ENCODE measurements at regions not wholly inside any gene's neighbourhood (a gene's known extent, or its start where the extent isn't known, plus 50 kb on each side); places are given as distances from the start of the nearest gene placed in this dataset.
"Not testable (repeated sequence)": the region's sequence is repeated elsewhere in the genome, so short reads cannot be mapped to it uniquely, and the experiment has no call there.

DNA sequence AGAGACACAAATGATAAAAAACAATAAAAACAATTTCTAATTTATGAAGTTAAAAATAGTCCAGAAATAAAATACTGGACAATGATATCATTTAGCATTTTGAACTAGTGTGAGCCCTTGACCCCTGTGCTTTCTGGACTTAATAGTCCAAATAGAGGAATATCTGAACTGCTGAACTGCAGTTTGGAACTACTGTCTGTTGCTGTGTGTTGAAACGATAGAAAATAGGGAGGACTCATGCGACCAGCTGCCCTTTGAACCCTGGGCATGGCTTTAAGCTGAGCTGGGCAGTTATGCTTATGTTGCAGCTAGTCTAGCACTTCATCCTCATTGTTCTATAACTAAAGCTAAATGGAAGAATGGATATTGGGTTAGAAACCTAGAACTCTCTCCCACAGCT is 99.5 kb downstream of the FMR1NB start:
- DNase-seq (ENCODE audit: low read depth), result no peak
- TF ChIP-seq, protein P1, sequence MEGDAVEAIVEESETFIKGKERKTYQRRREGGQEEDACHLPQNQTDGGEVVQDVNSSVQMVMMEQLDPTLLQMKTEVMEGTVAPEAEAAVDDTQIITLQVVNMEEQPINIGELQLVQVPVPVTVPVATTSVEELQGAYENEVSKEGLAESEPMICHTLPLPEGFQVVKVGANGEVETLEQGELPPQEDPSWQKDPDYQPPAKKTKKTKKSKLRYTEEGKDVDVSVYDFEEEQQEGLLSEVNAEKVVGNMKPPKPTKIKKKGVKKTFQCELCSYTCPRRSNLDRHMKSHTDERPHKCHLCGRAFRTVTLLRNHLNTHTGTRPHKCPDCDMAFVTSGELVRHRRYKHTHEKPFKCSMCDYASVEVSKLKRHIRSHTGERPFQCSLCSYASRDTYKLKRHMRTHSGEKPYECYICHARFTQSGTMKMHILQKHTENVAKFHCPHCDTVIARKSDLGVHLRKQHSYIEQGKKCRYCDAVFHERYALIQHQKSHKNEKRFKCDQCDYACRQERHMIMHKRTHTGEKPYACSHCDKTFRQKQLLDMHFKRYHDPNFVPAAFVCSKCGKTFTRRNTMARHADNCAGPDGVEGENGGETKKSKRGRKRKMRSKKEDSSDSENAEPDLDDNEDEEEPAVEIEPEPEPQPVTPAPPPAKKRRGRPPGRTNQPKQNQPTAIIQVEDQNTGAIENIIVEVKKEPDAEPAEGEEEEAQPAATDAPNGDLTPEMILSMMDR (IDR thresholded peaks at IDR 0.05; ENCODE audit: insufficient read depth, low read depth, low read length, missing control alignments), result no peak
- no peak overlapping the region for H3K4me3 ChIP-seq (ENCODE audit: low read length)

DNA sequence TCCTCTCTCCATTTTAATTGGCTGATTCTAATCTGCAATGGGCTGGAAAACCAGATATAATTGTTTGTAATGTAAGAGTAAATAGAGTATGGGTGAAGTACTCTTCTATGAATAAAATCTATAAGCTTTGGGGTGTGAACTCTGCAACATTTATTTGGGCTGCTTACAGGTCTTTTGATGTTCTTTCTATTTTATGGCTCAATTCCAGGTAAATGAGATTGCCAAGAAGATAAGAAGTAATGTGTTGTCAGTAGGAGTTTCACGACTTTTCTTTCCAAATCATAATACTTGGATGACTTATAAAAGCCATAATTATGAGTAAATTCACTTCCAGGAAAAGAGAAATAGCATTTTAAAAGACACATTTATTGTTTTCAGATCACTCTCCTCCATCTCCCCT is 103.5 kb downstream of the FMR1NB start:
- DNase-seq (ENCODE audit: low read depth), result no peak
- no peak overlapping the region for H3K4me3 ChIP-seq (ENCODE audit: low read length)
- TF ChIP-seq, protein P1 (IDR thresholded peaks at IDR 0.05; ENCODE audit: insufficient read depth, low read depth, low read length, missing control alignments), result no peak

DNA sequence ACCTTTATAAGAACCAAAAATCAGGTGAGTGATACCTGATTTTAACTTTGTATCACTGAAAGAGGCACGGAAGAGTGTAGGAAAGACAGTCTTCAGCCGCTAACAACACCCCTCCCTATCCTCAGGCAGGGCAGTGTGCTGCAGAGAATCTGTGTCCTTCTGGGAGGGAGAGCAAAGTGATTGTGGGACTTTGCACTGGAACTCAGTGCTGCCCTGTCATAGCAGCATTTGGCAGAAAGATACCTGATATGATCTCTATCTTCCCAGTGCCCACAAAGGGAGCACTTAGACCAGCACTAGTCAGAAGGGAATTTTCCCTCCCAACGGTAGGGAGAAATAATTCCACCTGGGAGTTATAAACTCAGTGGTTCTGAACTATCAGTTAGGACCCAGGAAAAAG is 139.0 kb downstream of the FMR1NB start:
- TF ChIP-seq, protein P1 (IDR thresholded peaks at IDR 0.05; ENCODE audit: insufficient read depth, low read depth, low read length, missing control alignments), result no peak
- no peak overlapping the region for H3K4me3 ChIP-seq (ENCODE audit: low read length)
- DNase-seq (ENCODE audit: low read depth), result no peak

DNA sequence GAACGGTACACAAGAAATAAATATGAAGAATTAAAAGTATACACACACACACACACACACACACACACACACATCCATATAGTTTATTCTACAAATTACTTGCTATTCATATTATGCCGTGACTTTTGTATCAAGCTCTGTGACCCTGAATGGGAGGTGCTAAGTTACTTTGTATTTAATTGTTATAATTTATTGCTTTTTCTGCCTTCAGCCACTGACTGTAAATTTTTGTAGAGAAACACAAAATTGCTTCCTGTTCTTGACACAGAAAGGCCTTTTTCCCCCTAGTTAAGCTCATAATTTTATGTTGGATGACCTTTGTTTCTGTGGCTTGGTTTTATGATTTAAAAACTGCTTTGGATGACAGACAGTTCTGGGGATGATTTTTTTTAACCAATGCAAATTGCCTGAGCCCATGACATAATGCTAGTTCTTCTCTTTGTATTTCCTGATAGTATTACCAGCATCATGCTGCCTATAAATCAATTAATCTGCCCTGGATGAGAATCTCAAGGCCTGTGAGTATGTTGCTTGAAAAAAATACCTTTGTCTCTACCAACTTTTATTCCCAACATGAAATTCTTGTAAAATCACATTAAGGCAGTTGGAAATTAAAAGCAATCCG is 140.0 kb downstream of the FMR1NB start:
- H3K4me3 ChIP-seq (ENCODE audit: low read length), result no peak overlapping the region
- TF ChIP-seq, protein P1 (IDR thresholded peaks at IDR 0.05; ENCODE audit: insufficient read depth, low read depth, low read length, missing control alignments), result no peak

DNA sequence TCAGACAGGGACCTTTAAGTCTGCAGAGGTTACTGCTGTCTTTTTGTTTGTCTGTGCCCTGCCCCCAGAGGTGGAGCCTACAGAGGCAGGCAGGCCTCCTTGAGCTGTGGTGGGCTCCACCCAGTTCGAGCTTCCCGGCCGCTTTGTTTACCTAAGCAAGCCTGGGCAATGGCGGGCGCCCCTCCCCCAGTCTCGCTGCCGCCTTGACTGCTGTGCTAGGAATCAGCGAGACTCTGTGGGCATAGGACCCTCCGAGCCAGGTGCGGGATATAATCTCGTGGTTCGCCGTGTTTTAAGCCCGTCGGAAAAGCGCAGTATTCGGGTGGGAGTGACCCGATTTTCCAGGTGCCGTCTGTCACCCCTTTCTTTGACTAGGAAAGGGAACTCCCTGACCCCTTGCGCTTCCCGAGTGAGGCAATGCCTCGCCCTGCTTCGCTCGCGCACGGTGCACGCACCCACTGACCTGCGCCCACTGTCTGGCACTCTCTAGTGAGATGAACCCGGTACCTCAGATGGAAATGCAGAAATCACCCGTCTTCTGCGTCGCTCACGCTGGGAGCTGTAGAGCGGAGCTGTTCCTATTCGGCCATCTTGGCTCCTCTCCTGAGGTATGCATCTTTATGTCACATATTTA is 147.9 kb downstream of the FMR1NB start:
- not testable (repeated sequence) for H3K4me3 ChIP-seq (ENCODE audit: low read length); DNase-seq (ENCODE audit: low read depth)

More for the DNA sequence above, 140.0 kb downstream of the FMR1NB start:
- DNase-seq (ENCODE audit: low read depth), result no peak

DNA sequence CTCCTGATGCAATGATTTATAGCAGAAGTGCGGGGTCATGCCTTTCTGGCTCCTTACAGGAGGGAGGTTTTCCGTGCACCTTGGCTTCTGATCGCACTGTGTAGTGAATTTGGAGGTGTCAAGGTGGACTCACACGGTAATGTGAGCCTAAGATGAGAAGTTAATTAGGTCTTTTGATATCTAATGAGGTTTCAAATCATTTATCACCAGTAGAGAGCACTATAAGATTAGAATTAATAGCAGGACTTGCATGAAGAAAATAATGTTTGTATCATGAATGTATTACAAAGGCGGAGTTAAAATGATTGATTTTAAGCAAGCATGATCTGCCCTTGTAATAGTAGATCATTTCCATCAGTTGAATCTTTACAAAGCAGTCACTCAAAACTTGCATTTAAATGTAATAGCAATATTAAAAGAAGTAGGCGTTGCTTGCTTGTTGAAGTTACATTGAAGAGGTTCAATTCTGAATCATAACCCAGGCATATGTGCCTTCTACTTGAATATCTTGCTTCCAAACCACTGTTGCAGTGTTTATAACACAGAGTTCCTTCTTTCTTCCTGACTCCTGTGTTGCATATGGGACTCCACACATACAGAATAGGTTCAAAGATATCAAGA is 152.1 kb downstream of the FMR1NB start:
- TF ChIP-seq, protein P1 (IDR thresholded peaks at IDR 0.05; ENCODE audit: insufficient read depth, low read depth, low read length, missing control alignments), result no peak
- no peak overlapping the region for H3K4me3 ChIP-seq (ENCODE audit: low read length)
- DNase-seq (ENCODE audit: low read depth), result peak; percentile 13

DNA sequence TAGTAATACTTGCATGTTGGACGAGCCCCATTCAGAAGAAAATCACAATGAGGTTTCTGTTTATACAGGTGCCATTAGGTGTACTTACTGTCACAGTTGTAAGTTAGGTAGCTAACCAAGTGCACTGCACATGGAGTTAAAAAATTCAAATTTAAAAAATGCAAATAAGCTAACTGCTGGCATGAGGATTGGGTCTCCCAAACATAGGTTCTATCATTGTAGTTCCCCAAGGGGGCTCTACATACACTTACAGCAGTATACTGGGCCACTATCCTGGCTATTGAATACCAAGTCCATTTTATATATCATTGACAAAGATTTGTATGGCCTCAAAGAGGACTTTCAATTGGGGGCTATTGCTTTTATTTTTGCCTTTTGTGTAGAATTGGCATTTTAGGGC is 153.4 kb downstream of the FMR1NB start:
- TF ChIP-seq, protein P1 (IDR thresholded peaks at IDR 0.05; ENCODE audit: insufficient read depth, low read depth, low read length, missing control alignments), result no peak
- no peak for DNase-seq (ENCODE audit: low read depth)
- H3K4me3 ChIP-seq (ENCODE audit: low read length), result no peak overlapping the region

Measured in epithelial cell of esophagus (primary cell).